ENCODE measurements at regions not wholly inside any gene's neighbourhood (a gene's known extent, or its start where the extent isn't known, plus 50 kb on each side); places are given as distances from the start of the nearest gene placed in this dataset.

DNA sequence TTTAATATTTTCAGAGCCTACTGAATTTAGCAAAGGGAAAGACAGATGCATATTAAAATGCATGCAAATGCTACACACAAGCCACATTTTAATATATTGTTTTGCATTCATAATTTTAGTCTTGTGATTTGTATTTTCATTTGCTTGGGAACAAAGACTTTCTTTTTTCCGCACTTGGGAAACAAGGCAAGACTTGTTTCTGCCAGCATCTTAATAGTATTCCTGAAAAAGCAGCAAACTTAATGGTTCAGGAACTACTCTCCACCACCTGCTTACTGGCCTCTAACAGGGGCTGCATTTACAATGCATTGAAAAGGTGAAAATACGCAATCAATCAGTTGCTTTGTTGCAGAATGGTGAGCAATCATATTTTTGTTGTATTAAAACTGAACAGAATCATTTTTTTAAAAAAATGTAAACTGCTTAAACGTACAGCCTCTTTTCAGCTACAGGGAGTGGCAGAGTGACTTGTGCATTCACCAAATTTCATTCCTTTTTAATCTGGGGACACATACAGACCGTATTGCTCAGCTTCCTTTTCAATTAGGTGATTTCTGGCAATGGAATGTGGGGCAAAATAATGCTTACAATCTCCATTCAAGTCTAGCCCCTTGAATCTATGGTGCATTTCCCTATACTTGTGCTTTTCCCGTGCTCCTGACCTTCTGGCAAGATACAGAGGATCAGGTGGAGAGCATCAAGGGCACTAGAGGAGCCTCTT lies 144.1 kb upstream of the BTG1 start:
- TF ChIP-seq, protein P1, sequence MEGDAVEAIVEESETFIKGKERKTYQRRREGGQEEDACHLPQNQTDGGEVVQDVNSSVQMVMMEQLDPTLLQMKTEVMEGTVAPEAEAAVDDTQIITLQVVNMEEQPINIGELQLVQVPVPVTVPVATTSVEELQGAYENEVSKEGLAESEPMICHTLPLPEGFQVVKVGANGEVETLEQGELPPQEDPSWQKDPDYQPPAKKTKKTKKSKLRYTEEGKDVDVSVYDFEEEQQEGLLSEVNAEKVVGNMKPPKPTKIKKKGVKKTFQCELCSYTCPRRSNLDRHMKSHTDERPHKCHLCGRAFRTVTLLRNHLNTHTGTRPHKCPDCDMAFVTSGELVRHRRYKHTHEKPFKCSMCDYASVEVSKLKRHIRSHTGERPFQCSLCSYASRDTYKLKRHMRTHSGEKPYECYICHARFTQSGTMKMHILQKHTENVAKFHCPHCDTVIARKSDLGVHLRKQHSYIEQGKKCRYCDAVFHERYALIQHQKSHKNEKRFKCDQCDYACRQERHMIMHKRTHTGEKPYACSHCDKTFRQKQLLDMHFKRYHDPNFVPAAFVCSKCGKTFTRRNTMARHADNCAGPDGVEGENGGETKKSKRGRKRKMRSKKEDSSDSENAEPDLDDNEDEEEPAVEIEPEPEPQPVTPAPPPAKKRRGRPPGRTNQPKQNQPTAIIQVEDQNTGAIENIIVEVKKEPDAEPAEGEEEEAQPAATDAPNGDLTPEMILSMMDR (conservative IDR thresholded peaks at IDR 0.05; ENCODE audit: low read length): no peak
- no peak for TF ChIP-seq EZH2phosphoT487 (IDR thresholded peaks at IDR 0.05; ENCODE audit: borderline replicate concordance, low read depth, low read length)

Measured in OCI-LY7 (cell line).